ENCODE measurements at regions not wholly inside any gene's neighbourhood (a gene's known extent, or its start where the extent isn't known, plus 50 kb on each side); places are given as distances from the start of the nearest gene placed in this dataset.
"Not testable (repeated sequence)": the region's sequence is repeated elsewhere in the genome, so short reads cannot be mapped to it uniquely, and the experiment has no call there.

DNA sequence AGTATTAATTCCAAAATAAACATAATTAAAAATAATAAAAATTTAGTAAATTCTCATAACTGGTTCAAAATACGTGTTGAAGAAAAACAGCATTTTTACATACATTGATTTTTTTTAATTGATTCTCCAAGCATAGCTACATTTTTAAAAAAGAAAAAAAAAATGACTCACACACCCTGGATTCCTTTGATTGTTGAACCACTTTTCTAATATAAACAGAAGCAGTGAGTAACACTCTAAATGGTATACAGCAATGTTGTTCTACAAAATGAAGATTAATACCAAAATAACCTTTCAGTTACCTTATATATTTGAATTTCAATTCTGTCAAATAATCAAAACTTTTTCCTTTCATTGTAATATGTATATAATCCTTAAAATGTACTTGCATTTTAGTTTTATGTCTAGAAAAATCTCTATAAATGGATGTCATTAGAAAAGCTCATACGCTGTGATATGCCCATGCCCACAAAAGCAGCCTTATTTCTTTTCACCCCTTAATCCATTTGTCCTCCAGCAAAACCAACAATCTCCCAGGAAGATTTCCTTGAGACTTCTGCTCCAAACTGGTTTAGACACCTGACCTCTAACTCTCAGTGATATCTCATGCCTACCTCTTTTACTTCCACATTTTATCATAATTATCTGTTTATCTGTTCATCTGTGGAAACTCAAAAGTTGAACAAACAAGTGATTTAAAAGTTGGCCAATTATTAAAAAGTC is 246.4 kb upstream of the NR5A2 start:
- no peak for DNase-seq (ENCODE audit: low read depth)

- no peak for DNase-seq (ENCODE audit: low read depth)
Measured at GRCh38 chr1:199784138-199784895, 243.2 kb upstream of the NR5A2 start.

DNA sequence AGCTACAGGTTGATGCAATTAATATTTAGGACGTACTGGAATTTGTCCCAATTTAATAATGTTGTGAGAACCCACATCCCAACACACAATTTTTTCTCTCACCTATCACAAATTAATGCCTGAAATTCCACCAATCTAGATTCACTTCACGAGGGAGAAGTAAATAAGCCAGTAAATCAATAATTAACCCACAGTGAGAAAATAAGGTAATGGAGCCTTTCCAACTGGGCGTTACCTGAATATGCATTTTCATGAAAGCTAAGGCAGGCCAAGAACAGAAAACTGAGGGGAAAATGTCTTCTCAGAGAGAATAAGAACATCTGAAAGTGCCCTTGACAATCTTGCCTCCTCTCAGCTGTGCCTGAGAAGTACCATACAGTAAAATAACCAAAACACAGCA is 240.8 kb upstream of the NR5A2 start:
- no peak for DNase-seq (ENCODE audit: low read depth)

DNA sequence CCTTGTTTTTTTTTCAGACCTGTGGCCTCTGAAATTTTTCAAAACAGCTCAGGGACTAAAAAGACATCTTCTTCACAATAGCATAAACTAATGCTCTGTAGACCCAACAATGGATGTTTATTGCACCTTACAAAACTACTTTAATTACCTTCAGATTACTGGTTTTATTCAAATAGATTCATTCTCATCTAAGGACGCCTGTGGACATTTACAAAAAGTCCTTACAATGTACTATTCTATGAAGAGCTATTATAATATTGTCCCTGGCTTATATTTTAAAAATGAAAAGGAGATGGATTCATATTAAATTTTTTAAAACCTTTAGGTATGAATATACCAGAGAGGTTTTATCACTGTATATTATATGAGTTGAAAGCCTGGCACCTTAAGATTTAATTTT is 238.4 kb upstream of the NR5A2 start:
- DNase-seq (ENCODE audit: low read depth): no peak

DNA sequence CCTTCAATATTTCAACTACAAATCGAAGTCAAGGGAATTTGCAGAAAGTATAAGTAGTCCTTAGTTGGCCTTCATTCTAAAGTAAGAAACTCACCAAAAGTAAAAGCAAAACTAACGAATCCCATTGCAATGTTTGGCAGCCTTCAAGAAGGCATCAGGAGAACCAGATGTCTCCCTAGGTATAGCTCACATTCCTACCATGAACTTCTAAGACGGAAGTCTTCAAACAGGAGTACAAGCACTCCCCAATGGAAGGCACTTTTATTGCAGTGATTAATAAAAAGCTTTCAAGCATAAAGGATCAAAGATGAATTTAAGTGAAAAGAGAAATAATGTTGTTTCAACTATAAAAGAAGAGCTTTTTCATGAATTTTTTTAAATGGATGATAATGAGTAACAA is 236.0 kb upstream of the NR5A2 start:
- no peak for DNase-seq (ENCODE audit: low read depth)

DNA sequence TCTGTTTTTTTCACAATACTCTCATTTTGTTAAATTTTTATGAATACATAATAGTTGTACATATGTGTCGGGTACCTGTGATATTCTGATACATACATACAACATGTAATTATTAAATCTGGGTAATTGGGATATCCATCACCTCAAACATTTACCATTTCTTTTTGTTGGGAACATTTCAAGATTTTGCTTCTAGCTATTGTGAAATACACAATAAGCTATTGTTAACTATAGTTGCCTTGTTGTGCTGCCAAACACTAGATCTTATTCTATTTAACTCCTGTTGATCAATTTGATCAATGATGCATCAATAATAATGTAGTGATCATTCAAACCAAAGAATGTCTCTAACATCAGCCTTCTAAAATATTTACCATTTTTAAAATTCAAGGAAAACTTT is 234.6 kb upstream of the NR5A2 start:
- DNase-seq (ENCODE audit: low read depth): no peak

DNA sequence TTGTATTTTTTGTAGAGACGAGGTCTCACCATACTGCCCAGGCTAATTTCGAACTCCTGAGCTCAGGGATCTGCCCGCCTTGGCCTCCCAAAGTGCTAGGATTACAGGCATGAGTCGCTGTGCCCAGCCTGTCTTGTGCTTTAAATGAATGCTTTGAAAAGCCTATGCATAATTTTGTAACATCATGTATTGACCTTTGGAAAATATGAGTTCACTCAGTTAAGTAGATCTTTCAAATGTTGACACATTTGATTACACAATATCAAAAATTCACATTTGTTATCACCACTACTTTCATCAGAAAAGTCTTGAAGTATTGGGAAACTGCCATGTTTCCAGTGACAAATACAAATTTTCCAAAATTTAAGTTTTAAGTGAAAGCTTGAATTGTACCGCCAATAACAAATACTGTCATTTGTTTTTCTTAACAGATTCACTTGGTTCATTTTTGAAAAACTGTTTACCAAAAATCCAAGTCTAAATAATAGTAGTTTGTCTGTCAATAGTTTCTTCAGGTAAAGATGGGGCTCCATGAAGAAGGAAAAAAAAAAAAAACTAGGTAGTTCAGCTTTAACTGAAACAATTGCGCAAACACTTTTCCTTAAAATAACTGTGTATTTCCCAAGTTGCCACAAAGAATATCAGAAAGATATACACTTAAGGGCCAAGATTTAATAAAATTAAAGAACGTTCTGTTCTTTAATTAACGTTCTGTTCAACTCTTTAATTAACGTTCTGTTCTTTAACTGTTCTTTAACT is 233.2 kb upstream of the NR5A2 start:
- DNase-seq (ENCODE audit: low read depth): no peak

GRCh38 chr1:199799116-199799515 is 228.4 kb upstream of the NR5A2 start:
- no peak for DNase-seq (ENCODE audit: low read depth)

DNA sequence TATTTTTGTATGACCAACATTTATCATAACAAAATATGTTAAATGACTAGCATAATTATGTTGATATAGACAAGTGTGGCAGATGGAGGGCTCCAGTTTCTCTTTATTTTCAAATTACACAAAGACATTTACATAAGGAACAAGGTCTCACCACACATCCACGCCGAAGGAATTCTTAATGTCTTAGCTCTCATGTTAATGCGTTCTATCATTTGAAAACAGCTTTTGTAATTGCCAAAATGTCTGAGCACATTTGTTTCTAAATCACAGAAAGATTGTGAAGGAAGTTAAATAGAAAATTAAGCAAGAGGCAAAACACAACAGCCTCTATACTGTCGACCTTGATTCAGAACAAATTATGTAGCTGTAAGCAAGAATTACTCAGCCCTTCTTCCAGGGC is 223.0 kb upstream of the NR5A2 start:
- no peak for DNase-seq (ENCODE audit: low read depth)

- no peak for DNase-seq (ENCODE audit: low read depth)
Measured at GRCh38 chr1:199808110-199808870, 219.2 kb upstream of the NR5A2 start.

DNA sequence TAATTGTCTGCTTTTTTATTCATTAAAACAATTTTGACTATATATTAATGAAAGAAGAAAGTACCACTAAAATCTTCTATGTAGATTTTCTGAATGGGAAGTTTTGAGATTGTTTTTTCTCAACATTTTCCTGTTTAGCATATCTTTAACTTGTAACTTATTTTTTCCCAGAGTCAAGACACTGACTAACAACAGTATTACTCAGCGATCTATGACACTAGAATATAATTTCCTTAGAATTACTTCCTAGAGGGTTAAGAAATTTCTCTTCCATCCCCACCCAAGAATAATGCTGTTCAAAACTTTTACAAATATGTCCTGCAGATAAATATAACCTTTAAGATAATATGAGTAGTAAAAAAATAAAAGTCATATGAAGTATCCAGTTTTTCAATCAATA is 218.2 kb upstream of the NR5A2 start:
- DNase-seq (ENCODE audit: low read depth): no peak

- DNase-seq (ENCODE audit: low read depth): no peak
Measured at GRCh38 chr1:199811163-199811562, 216.3 kb upstream of the NR5A2 start.

GRCh38 chr1:199813198-199813597 is 214.3 kb upstream of the NR5A2 start:
- DNase-seq (ENCODE audit: low read depth): no peak

DNA sequence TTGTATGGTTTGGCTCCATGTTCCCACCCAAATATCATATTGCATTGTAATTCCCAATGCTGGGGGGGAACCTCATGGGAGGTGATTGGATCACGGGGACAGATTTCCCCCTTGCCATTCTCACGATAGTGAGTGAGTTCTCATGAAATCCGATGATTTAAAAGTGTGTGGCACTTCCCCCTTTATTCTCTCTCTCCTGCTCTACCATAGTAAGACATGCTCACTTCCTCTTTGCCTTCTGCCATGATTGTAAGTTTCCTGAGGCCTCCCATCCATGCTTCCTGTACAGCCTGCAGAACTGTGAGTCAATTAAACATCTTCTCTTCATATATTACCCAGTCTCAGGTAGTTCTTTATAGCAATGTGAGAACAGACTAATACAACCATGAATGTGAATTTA is 211.6 kb upstream of the NR5A2 start:
- no peak for DNase-seq (ENCODE audit: low read depth)

DNA sequence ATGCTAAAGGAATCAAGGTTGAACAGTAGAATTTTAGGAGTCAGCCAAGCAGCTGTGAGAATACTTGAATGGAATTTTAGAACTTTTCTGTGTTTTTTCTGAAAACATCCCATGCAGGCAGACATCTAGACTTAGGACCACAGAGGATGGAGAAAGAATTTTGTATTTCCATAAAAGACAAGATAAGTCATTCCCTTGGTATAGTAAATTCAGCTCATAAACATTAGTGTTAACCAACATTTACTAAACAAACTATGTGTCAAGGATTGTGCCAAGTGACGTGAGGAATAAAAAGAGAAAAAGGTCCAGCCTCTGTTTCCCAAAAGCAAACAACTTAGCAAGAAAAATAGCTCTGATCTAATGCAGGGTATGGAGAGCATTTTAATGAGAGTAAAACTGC is 210.2 kb upstream of the NR5A2 start:
- DNase-seq (ENCODE audit: low read depth): no peak

DNA sequence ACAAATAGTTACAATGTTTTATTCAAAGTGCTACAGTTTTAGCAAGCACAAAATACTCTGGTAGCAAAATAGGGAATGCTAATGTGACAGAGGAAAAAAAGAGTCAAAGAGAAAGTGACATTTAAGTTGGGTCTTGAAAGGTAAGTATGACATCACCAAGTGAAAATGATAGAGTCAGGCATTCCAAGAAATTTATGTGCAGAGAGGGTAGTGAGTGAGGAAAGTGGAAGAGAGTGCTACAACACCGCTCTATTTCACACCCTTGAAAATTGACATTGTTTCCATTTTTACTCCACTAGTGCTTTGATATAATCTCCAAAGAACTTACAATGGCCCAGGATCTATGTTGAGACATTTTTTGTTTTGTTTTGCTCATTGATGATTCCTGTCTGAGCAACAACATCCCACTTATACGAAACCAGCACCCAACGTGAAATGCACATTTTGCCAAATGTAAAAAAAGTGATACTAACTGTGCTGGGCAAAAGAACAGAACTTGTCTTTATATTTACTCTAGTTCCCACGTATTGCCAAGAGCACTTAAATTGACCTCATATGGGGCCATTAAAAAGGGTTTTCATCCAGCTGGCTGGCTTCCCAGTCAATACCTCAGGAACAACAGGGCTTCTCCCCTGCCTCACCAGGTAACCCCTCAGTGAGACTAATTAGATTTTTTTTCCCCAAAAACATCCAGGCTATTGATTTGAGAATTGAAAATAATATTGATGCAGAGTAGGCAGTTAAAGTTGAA is 206.3 kb upstream of the NR5A2 start:
- DNase-seq (ENCODE audit: low read depth): no peak

DNA sequence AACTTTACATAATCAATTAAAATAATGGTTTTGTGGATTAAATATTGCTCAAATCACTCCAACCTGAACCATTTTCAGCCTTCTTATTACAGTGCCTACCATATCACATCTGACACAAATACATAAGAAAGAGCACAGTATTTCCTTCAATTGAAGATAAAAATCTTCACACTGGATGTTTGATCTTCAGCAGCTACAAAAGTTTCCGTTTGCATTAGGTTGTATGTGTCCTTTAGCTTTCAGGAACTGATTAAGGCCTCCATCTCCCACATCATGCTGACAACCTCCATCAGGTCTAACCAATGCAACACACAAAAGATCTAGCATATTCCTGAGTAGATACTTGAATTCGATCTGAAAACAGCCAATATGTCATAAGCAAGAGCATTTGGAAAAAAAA is 195.1 kb upstream of the NR5A2 start:
- no peak for DNase-seq (ENCODE audit: low read depth)

DNA sequence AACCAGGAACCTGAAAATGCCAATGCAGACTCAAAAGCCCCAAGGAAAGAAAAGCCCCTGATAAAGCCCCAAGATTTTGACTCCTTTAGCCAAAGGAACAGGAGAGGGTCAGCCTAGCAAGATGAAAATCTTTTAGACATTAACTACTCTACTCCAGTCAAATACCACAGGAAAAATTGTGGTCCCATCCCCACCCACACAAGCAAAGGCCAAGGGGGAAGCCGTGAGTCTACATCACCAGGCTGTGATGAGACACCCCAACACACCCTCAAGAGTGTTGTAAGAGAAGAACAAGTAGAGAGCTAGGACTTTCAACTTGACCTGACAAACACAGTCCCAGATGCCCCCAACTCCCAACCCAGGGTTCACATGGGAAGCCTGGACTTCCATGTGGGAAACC is 192.8 kb upstream of the NR5A2 start:
- DNase-seq (ENCODE audit: low read depth): no peak

- no peak for DNase-seq (ENCODE audit: low read depth)
Measured at GRCh38 chr1:199836430-199836829, 191.1 kb upstream of the NR5A2 start.

GRCh38 chr1:199837321-199837720 is 190.2 kb upstream of the NR5A2 start:
- no peak for DNase-seq (ENCODE audit: low read depth)

DNA sequence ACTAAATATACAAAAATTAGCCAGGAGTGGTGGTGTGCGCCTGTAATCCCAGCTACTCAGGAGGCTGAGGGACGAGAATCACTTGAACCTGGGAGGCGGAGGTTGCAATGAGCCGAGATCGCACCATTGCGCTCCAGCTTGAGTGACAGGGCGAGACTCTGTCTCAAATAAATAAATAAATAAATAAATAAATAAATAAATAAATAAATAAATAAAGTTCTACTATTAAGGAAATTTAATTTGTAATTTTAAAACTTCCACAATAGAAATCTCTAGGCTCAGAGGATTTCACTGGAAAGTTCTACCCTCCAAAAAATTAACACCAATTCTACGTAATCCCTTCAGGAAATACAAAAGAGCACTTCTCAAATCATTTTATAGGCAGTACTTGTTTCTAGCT is 187.9 kb upstream of the NR5A2 start:
- DNase-seq (ENCODE audit: low read depth): not testable (repeated sequence)
